ENCODE measurements at regions not wholly inside any gene's neighbourhood (a gene's known extent, or its start where the extent isn't known, plus 50 kb on each side); places are given as distances from the start of the nearest gene placed in this dataset.

DNA sequence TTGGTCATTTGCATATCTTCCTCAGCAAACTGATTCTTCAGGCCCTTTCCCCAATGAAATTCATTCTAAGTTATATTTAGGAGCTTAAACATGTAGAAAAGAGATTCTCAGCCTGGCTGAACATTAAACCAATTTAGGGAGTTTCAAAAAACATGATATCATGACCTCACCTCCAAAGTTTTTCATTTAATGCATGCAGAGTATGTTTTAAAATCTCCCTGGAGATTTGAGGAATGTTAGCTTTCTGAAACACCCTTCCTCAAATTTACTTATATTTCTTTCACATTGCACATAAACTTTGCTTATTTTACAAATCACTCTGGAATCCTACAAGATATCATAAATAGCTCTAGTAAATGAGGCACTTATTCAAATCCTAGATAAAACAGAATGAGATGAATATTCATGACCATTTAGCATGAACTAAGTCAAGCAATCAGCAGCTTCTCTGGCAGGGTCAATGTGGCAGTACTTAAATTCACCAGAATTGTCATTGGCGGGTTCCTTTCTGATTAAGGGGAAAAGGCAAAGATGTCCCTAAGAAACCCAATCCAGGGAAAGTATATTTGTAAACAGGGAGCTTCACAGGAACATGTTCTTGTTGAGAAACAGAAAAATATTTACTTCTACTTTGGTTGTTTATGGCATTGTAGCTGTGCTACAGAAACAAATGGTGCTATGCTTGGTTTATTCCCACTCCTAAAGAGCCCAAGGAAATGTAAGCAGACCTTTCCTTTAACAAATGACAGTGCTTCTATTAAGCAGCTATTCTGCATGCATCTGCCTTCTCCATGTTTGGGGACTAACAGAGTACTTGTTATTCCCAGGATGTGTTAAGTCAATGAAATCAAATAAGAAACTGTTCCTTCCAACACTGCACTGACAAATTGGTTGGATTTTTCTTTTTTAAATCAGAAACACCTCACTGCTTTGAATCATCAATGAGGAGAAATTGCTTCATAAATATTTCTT is 162.3 kb downstream of the C11orf87 start:
- TF ChIP-seq, protein P1, sequence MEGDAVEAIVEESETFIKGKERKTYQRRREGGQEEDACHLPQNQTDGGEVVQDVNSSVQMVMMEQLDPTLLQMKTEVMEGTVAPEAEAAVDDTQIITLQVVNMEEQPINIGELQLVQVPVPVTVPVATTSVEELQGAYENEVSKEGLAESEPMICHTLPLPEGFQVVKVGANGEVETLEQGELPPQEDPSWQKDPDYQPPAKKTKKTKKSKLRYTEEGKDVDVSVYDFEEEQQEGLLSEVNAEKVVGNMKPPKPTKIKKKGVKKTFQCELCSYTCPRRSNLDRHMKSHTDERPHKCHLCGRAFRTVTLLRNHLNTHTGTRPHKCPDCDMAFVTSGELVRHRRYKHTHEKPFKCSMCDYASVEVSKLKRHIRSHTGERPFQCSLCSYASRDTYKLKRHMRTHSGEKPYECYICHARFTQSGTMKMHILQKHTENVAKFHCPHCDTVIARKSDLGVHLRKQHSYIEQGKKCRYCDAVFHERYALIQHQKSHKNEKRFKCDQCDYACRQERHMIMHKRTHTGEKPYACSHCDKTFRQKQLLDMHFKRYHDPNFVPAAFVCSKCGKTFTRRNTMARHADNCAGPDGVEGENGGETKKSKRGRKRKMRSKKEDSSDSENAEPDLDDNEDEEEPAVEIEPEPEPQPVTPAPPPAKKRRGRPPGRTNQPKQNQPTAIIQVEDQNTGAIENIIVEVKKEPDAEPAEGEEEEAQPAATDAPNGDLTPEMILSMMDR (IDR thresholded peaks at IDR 0.05): no peak
- TF ChIP-seq POLR2A (IDR thresholded peaks at IDR 0.05): no peak
